Esophagus squamous epithelium (tissue), 4 donors: ENCODE measurements at regions not wholly inside any gene's neighbourhood (a gene's known extent, or its start where the extent isn't known, plus 50 kb on each side); places are given as distances from the start of the nearest gene placed in this dataset.

ENCODE experiments used
- CTCF ChIP-seq, 6 experiments: fragments of 450-650 bp in 4 of 6; fragments of 200-600 bp in 2 of 6; sonication (generic) in 2 of 6; IDR thresholded peaks; one replicate each; pipeline ENCODE4 v1.5.1; 2016 to 2019; ENCODE audit warnings: antibody characterized with exemption in 6 of 6, mild to moderate bottlenecking in 4 of 6, moderate library complexity in 4 of 6
- POLR2A ChIP-seq, 4 donors: fragments of 450-650 bp; IDR thresholded peaks; one replicate each; pipeline ENCODE4 v1.6.1; 2017; ENCODE audit warnings: antibody characterized with exemption in 4 of 4, mild to moderate bottlenecking in 4 of 4, moderate library complexity in 3 of 4

GRCh38 chr4:177986236-177986635, 544.0 kb upstream of the AGA start:
- TF ChIP-seq CTCF (IDR thresholded peaks at IDR 0.05) (no peak), POLR2A (IDR thresholded peaks at IDR 0.05) (no peak)
